Limb (tissue), 2 donors: ENCODE measurements at regions not wholly inside any gene's neighbourhood (a gene's known extent, or its start where the extent isn't known, plus 50 kb on each side); places are given as distances from the start of the nearest gene placed in this dataset.

Experiments
- DNase-seq, 2 donors: peaks; one replicate each; pipeline ENCODE4 v3.0.0-alpha.2; 2016; ENCODE audit errors: extremely low spot score in 2 of 2

DNA sequence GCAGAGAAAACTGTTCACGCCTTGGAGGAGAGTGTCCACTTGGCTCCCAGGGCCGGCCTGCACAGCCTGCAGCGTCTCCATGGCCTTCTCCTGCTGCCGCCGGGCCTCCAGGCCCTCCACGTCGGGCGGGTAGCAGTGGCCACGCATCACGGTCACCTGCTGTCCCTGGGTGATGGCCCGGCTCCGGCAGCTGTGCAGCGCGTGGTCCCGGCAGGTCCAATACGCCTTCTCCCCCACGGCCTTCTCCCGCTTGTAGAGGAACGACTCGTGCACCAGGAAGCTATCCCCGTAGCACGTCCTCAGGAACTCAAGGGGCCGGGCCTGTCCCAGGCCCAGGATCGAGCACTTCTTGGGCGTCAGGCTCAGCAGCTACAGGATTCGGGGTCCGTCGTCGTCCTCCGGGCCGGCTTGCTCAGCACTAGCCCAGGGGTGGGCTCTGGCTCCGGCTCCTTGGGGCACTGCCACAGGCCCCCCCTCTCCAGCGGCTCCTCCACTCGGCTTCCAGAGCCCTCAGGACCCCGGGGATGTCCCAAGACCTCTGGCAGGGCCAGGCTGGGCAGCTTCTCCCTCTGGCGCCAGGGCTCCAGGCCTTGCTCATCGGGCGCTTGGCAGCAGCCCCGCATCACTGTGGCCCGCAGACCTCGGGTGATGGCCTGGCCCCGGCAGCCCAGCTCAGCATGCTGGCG lies 83.6 kb upstream of the FXR1 start:
- DNase-seq = no peak

DNA sequence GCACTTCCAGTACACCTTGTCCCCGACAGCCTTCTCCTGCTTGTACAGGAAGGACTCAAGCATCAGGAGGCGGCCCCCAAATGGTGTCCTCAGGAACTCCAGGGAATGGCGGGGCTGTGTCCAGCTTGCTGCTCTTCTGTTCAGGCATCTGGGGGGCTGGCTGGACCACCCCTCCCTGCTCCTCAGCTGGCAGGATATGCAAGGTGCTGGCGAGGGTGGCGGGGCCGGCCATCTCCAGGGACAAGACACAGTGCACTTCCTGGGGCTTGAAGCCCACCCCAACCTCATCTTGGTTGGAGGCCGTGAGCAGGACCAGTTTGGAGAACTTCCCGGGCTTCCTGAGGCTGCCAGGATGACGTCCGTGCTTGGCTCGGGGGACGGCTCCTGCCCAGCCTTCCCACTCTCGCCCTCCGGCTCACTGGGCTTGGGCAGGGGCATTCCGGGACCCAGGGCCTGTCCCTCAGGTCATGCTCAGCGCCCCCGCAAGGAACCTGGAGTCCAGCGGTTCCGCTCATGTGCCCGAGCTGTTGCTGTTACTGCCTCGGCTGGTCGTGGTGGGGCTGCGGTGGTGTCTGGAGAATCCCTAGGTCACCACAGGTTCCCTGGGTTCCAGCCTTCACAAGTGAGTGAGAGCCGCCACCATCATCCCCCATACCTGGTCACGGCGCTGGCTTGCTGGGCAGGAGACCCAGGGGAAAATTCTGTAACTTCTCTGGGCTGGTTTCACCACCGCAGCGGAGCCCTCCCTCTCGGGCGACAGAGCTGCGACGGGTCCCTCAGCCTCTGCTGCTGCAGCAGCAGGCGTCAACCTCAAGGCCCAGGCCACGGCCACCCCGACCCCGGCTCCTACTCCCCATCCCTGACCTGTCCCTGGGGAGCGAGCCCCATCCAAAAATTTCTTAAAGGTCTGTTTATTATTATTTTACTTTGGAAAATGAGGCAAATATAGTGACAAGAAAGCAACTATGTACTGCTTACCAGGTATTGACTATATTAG lies 82.8 kb upstream of the FXR1 start:
- DNase-seq = peak in 1 of 2 donors; percentile 24

DNA sequence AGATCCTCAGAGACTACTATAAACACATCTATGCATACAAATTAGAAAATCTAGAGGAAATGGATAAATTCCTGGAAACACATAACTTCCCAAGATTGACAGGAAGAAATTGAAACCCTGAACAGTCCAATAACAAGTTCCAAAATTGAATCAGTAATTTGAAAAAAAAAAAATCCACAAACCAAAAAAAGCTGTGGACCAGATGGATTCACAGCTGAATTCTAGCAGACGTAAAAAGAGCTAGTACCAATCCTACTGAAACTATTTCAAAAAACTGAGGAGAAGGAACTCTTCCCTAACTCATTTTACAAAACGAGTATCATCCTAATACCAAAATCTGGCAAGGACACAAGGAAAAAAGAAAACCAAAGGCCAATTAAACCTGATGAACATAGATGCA lies 77.0 kb upstream of the FXR1 start:
- DNase-seq = no peak

DNA sequence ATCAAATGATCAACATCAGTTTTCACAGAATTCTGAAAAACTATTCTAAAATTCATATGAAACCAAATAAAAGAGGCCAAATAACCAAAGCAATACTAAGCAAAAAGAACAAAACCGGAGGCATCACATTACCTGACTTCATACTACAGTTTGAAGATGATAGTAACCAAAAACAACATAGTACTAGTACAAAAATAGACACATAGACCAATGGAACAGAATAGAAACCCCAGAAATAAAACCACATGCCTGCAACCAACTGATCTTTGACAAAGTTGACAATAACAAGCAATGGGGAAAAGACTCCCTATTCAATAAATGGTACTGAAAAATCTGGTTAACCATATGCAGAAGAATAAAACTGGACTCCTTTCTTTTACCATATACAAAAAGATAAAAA lies 75.7 kb upstream of the FXR1 start:
- no peak for DNase-seq

DNA sequence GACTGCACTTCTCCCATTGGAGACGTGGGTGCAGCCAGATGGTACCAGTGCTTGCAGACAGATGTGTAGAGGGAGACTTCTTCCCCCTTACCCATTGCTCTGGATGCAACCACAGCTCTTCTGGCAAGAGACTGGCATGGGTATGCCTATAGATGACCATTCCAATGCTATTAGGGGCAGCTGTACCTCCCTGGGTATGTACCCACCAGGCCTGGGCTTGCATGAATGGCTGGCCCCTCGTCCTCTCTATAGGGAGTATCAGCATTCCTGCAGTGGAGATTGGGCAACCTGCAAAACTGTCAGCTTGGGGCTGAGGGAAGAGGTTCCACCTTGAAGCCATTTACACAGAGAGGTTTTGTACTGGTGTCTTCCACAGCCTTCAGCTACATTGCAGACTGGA lies 57.6 kb upstream of the FXR1 start:
- no peak for DNase-seq

DNA sequence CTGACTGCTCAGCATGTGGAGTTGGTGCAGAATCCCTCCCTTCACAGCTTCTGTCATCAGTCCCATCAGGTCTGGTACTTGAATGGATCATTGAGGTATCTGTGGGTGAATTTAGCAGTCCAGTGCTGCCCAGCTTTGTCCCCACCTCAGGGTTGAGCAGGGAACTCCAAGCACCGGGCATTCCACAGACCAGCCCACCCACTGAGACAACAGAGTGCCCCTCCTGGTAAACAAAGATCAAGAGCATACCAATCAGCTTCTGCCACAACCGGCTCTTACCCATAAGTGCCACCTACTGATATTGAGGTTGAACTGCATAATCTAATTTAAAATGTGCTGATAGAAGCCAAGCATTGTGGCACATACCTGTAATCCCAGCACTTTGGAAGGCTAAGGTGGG lies 57.1 kb upstream of the FXR1 start:
- DNase-seq = no peak

DNA sequence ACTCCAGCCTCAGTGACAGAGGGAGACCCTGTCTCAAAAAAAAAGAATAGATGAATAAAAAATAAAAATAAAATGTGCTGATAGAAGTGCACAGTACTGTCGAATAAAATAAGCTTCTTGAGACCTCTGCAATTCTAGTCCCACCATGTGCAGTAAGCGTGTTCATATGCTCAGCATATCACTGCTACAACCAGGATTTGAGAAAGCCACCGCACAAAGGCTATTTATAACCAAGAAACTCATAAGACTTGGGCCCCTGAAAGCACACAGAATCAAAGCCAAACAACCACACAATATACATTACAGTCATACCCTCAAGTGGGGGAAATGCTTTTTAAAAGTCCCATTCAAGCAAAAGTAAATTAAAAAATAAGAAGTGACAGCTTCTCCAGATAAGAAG lies 56.5 kb upstream of the FXR1 start:
- no peak for DNase-seq

DNA sequence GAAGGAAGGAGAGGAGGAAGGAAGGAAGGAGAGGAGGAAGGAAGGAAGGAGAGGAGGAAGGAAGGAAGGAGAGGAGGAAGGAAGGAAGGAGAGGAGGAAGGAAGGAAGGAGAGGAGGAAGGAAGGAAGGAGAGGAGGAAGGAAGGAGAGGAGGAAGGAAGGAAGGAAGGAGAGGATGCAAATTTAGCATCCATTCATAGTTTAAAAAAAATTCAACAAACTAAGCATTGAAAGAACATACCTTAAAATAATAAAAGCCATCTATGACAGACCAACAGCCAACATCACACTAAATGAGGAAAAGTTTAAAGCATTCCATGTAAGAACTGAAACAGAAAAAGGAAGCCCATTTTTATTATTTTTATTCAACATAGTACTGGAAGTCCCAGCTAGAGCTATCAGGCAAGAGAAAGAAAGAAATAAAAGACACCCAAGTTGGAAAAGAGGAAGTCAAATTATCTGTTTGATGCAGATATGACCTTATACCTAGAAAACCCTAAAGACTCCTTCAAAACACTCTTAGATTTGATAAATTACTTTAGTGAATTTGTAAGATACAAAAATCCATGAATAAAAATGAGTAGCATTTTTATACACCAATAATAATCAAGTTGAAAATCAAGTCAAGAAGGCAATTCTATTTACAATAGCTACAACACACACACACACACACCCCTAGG lies 52.2 kb upstream of the FXR1 start:
- no peak for DNase-seq
